M059J (cell line): ENCODE measurements at regions not wholly inside any gene's neighbourhood (a gene's known extent, or its start where the extent isn't known, plus 50 kb on each side); places are given as distances from the start of the nearest gene placed in this dataset.

ENCODE experiments used
- DNase-seq: peaks from one replicate; pipeline ENCODE4 v3.0.0-alpha.2; 2012; ENCODE audit warnings: low read depth

DNA sequence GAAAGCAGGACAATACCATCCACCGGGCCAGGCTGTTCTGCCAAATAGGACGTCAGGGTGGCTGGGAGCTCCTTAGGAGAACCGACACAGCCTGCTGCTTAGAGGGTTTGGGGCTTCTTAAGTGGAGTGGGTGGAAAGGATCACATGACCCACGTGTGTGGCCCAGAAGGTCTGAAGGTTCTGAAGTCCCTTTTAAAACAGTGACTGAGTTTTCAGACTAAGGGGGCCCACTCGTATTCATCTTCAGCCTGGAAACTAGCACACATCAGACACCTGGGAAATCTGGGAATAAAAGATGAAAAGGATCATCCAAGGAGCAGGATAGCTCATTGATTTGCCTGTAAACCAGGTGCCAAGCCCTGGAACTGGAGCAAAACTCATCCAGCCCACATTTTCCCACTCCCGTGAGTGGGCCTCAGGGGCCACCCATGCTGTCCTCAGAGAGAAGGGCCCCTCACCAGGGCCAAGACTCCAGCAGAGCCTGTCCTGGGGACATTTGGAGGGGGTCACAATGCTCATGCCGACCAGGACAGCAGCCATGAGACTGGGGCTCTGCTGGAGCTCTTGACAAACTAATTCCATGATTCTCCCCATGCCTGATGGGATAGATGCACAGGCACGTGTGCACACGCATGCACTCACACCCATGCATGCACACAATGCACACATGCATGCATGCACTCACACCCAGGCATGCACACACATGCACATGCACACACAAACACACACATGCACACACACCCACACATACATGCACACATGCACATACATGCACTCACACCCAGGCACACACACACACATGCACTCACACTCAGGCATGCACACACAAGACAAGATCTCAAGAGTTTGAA is 168.8 kb upstream of the PPP2R2D start:
- DNase-seq, result no peak

DNA sequence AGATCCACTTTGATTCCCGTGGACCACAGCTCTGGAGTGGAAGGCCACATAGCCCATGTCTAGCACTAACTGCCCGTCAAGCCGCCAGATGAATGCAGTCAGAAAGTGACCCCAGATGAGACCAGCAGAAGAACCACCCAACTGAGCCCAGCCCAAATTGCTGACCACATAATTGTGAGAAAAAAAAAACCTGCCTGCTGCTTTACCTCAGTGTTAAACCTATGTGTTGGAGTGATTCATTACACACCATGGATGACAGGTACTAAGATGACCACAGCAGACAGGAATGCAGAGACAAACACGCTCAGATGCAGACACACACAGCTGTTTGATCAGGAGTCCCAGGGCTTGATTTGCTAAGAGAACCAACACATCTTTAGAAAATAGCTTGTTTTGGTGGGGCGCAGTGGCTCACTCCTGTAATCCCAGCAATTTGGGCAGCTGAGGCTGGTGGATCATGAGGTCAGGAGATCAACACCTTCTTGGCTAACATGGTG is 168.1 kb upstream of the PPP2R2D start:
- DNase-seq, result no peak

DNA sequence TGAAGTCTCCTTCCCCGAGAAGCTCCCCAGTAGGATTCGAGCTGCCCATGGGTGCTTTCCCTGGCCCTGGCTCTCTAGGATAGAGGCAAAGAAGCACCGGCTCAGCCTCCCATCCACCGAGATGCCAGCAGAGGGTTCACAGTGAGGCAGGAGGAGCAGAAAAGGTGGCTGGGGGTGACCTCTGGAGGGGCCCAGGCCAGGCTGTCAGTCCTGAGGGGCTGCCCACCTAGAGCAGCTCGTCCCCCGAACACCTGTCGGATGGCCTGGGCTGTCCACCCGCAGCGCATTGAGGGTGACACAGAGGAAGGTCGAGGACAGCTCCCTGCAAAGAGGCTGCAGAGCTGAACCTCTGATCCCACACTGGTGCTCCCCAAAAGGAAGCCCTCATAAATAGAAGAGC is 167.2 kb upstream of the PPP2R2D start:
- DNase-seq, result no peak

DNA sequence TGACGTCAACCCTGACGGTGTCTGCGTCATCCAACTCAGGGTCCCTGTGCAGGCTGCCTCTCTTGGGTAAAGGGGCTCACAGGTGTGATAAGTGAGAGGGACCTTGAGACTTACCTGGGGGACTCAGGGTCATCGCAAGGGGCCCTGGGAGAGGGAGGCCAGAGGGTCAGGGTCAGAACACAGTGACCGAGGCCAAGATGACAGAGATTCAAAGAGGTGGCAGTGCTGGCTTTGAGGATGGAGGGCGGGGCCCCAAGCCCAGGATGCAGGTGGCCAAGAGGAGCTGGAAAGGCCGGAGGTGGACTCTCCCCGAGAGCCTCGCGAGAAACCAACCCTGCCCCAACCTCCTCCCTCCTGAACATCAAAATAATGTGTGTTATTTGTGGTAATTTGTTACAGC is 165.2 kb upstream of the PPP2R2D start:
- DNase-seq, result no peak

DNA sequence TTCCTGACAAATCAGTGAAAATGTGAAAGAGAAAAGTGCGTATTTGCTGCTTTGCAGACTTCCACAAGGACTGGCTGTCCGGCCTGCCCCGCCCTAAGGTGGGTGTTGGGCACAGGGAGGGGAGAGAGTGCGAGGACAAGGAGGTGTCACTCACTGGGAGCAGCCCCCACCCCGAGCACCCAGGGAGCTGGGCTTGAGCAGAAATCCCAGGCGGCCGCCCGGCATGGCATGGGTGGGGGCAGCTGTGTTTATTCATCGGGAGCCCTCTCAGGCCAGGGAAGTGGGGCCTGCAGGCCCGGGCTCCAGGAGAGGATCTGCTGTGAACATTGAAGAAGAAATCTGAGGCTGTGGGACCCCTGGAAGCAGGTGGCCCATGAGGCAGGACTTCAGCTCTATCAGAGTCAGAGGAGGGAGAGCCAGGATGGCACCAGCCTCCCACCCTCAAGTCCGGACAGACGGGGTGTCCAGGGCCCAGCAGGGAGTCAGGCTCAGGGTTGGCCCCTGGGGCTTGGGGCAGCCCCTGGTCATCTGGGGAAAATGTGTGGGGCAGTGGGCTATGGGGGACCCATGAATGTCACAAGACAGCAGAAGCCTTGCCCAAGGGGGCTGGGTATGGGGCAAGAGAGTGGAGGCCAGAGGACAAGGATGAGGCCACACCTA is 164.4 kb upstream of the PPP2R2D start:
- no peak for DNase-seq

DNA sequence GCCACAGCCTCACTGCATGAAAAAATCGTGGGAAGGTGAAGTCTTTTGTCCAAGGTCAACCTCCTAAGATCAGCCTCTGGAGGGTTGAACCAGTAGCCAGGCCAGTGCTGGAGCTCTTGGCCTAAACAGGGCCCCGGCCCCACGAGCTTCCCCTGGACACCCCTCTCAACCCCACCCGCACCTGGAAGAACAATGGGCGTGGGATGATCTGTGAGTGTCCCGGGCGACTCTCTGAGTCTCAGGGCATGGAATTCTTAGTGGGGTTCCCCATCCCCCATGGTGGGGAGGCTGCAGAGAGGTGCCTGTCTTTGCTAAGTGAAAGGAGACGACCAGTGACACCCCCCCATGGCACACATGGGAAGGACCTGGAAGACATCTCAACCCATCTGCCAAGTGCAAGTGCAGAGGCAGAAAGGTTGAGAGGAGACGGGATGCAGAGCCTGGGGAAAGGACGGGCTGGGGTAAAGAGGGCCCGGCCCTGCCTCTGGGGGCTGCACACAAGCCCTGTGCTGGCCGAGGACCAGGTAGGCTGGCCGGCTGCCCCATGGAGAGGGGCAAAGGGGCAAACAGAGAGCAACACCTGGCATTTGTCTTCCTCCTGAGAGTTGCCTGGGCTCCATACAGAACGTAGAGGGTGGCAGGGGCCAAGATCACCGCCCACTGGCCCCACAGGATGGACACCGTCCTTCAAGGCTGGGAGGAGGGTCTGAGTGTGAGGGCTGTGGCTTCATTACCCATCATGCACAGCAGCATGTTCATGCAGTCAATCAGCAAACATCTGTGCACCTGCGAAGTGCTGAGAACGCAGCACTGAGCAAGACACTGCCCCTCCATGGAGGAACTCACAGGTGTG is 163.0 kb upstream of the PPP2R2D start:
- DNase-seq, result no peak

DNA sequence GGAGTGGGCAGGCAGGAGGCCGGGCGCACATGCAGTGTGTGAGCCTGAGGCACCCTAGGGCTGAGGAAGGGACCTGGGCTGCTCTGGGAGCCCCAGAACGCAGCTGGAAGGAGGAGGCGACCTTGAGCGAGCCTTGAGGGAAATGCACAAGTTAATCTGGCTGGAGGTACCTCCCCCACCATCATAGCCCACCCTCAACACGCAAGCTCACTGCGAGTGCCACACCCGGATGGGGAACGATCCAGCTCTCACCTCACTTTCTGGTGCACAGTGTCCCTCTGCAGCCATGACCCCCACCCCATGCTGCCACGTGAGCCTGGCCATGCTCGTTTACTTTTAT is 162.4 kb upstream of the PPP2R2D start:
- no peak for DNase-seq

DNA sequence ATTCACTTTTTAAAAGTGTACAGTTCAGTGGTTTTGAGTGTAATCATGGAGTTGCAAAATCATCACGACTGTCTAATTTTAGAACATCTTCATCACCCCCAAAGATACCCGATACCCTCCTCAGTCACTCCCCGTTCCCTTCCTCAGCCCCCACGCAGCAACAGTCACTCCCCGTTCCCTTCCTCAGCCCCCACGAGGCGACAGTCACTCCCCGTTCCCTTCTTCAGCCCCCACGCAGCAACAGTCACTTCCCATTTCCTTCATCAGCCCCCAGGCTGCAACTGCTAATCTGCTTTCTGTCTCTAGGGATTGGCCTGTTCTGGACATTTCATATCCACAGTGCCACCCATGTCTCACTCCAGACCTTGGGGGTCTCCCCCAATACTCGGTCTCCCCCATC is 161.6 kb upstream of the PPP2R2D start:
- DNase-seq, result no peak

DNA sequence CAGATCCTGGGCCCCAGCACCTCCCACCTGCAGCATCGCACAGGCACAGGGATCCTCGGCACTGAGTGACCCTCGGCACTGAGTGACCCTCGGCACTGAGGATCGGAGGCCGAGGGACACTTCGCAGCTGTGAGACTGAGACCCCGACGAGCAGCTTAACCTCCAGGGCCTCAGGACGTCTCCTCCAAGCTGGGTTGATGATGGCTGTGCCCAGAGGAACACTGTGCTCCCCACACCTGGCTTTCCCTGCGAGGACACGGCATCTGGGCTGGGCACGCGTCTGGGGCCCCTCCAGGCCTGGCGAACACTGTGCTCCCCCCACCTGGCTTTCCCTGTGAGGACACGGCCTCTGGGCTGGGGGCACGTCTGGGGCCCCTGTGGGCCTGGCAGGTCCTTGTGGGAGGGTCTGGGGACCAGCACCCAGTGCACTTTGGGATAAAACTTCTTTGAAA is 158.3 kb upstream of the PPP2R2D start:
- DNase-seq, result no peak

DNA sequence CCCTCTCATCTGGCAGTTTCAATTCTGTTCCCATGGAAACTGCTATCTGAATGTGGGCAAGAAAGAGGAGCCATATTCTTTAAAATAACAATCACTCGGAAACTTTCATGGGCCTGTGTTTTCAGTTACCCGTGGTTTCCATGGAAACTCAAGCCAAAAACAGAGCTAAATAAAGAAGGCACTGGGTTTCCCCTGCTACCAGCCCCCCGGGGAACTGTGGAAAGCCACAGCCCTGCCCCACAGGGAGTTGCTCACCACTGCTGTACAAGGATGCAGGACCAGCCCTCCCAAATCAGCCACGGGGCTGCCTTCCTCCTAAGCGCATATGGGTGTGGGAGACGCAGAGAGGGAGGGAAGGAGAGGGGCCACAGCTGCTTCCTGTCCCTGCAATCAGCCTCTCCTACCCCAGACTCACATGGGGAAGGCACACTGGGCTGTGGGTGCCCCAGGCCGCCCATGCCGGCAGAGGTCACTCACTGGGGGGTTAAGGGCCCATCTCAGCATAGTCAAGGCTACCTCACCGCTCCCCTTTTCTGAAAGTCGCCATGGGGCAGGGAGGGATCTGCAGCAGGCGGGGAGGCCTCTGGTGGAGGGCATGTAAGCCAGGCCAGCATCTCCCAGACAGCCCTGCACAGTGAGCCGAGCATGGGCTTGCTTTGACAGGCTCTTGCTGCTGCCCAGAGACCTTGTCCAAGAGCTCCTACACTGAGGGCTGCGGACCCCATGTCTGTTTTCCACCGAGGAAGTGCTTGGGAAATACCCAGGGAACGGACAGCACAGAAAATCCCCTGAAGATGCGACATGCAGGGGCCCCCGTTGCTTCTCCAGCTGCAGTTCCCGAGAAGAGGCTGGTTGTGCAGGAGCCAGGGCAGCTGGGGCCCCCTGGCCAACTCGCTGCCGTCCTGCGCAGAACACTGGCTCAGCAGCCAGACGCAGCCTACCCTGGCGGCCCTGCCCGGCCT is 157.3 kb upstream of the PPP2R2D start:
- peak; percentile 34 for DNase-seq

DNA sequence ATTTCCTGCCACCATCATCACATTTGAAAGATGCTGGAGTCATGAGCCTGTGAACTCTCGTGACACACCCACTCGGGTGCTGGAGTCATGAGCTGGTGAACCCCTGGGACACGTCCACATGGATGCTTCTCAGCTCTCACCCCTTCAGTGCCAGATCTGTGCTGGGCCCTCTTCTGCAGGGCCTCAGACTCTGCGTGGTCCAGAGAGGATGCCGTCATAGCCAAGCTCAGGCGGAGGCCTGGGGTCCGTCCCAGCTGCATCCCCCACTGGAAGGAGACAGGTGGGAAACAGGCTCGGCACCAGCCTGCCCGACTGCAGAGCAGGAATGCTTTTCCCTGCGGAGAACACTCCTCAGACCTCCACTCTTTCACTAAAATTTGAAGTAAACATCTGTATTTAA is 156.5 kb upstream of the PPP2R2D start:
- DNase-seq, result no peak

DNA sequence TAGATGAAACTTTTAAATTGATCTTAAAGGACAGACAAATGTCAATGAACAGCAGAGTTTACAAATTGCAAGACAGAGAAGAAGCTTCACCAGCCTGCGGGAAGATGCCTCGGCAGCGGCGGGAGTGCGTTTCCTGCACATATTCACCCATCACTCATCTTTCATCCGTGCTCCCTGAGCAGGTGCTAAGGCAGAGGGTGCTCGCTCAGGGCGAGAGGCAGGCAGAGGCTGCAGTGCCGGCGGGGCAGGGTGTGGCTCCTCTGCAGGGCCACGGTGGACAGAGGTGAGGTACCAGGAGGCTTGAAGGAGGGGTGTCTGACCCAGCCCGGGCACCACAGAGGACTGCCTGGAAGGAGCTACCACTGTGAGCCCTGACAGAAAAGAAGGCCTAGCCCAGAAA is 155.2 kb upstream of the PPP2R2D start:
- DNase-seq, result no peak

DNA sequence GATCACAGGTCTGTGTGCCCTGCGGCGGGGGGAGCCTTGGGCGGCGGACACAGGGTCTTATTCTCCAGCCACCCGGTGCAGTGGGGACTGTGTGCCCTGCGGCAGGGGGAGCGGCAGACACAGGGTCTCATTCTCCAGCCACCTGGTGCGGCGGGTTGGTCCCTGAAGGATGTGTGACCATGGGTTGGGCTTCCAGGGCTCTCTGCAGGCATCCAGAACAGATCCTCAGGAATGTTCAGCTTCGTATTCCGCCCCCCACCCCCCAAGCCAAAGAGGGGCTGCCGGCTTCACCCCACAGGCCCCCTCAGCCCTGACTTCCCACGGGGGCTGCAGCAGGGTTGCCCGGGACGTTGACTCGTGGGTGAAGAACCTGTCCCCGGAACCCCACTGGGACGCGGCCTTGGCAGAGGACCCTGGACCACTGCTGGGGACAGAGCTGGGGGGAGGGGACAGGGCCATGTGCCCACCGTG is 154.5 kb upstream of the PPP2R2D start:
- DNase-seq, result no peak

DNA sequence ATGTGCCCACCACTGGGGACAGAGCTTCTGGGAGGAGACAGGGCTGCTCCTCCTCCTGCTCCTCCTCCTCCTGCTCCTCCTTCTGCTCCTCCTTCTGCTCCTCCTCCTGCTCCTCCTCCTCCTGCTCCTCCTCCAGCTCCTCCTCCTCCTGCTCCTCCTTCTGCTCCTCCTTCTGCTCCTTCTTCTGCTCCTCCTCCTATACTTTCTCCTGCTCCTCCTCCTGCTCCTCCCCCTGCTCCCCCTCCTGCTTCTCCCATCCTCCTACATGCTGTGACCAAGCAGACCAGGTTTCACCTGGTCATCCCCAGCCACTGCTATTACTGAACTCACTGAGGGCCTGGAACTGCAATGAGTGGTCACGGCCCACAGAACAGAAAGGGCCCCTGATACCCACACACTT is 154.0 kb upstream of the PPP2R2D start:
- DNase-seq, result no peak

DNA sequence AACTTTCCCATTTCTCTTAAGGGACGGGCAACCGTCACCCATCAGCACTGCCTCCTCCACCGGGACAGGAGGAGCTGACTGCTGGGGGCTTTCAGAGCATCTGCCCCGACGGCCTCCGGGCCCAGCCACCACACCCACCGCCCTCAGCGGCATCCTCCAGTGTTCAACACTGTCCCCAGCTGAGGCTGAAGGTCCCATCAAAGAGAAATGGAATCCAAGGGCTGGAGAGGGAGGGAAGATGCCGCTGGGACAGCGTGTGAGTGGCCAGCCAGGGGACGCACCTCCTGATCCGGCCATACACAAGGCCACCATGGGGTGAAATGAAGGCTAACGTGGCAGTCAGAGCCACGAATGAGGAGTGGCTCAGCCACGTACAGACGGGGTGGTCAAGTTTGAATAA is 153.6 kb upstream of the PPP2R2D start:
- DNase-seq, result no peak

DNA sequence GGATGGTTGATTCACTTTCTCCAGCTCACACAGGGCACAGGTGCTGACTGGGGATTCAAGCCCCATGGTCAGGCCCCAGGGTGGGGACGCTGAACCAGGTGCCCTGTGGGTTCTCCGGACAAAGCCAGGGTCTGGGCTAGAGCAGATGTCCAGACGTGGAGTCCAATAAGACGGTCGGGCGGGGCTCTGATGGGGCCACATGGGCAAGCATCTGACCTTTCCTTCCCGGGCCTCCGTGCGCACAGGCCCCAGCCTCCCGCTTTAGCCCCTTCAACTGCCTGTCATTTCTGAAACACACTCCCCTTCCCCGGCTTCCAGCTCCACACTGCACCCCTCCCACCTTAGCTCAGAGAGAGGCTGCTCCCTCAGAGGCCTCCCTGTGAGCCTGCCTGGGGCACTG is 153.0 kb upstream of the PPP2R2D start:
- no peak for DNase-seq

DNA sequence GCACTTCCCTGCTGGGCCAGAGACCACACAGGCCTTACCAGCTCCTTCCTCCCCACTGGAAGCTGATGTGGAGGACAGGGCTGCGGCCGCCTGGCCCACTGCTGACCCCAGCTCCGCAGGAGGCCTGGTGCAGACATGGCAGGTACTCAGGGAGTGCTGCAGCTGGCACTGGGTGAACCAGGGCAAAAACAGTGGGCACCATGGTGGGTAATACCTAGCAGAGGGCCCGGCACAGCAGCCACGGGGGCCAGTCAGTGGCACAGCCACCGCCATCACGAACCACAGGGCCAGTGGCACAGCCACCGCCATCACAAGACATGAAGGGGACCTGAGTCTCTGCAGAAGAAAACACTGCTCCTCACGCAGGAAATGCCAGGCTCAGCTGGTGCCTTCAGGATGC is 152.6 kb upstream of the PPP2R2D start:
- DNase-seq, result no peak

DNA sequence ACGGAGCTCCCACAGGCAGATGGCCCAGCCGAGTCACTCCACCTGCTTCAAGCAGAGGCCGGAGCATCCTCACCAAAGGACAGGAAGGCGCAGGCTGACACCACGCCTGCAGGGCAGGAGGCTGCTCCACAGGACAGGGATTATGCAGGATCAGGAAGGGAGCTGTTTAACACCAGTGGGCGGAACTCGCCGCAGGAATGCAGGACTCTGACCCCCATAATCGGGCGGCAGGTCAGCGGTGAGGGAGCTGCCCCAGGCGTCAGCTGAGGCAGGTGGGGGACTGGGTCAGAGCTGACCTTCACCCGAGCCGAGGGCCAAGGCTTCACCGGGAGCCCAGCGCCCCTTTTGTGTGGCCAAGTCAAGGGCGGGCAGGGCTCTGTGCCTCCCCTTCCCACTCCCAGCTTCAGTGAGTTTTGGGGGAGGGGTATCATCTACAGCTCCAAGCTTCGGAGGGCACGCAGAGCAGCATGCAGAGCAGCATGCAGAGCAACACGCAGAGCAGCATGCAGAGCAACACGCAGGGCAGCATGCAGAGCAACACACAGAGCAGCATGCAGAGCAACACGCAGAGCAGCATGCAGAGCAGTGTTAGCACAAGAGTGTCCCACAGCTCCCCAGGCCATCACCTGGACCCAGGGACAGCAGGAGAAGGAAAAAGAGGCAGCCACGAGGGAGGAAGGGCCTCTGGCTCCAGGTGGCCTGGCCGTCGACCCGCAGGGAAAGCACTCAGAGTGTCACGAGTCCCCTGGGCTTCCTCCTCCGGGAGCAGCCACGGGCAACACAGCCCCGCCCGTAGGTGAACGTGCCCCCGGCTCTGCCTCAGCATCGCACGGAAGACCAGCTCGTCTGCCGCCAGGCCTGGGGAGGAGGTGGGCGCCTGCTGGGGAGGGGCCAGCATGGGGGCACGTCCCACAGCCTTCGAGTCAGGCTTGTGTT is 151.7 kb upstream of the PPP2R2D start:
- DNase-seq, result no peak

DNA sequence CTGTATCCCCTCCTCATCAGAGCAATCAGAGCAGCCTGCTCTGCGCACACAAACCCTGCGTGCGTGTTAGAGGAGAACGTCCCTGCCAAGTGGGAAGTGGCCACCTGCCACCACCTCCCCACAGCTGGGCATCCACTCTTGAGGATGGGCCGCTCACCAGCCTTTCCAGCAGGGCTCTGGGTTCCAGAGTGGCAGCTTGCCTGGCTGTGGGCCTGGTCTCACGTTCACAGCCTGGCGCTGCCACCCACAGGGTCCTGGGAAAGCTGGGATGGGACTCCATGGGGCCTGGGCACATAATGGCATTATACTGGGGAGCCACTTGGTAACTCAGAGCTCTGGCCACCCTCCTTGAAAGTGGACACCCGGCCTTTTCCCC is 151.1 kb upstream of the PPP2R2D start:
- DNase-seq, result no peak
